Peyer's patch (tissue), 4 donors: ENCODE measurements at regions not wholly inside any gene's neighbourhood (a gene's known extent, or its start where the extent isn't known, plus 50 kb on each side); places are given as distances from the start of the nearest gene placed in this dataset.

Experiments
- DNase-seq, 3 donors: peaks; one replicate each; pipeline ENCODE4 v3.0.0-alpha.2; 2017 to 2019
- H3K27ac ChIP-seq, 4 donors: fragments of 200-600 bp; sonication (generic); one replicate each; pipeline ENCODE4 v1.5.1; 2016 to 2019
- H3K27me3 ChIP-seq, 2 donors: fragments of 200-600 bp; sonication (generic); one replicate each; pipeline ENCODE4 v1.5.1; 2019
- H3K36me3 ChIP-seq, 3 donors: fragments of 200-600 bp; sonication (generic); one replicate each; pipeline ENCODE4 v1.5.1; 2016 to 2019
- H3K4me1 ChIP-seq, 4 donors: fragments of 200-600 bp; sonication (generic); one replicate each; pipeline ENCODE4 v1.5.1; 2016 to 2019
- H3K4me3 ChIP-seq, 4 donors: fragments of 200-600 bp; sonication (generic); 1 replicate in 3 of 4; 2 replicates in 1 of 4; pipeline ENCODE4 v1.5.1; 2016 to 2019; ENCODE audit warnings: mild to moderate bottlenecking in 1 of 4
- H3K9me3 ChIP-seq, 4 donors: fragments of 200-600 bp; sonication (generic); one replicate each; pipeline ENCODE4 v1.5.1; 2016 to 2019; ENCODE audit warnings: mild to moderate bottlenecking in 1 of 4
- POLR2A ChIP-seq, 2 donors: fragments of 450-650 bp; IDR thresholded peaks; one replicate each; pipeline ENCODE4 v1.5.1; 2017; ENCODE audit warnings: antibody characterized with exemption in 2 of 2, mild to moderate bottlenecking in 2 of 2, moderate library complexity in 2 of 2
- TF ChIP-seq, protein P1 (sequence below), 6 experiments: fragments of 450-650 bp in 4 of 6; fragments of 200-600 bp in 2 of 6; sonication (generic) in 1 of 6; IDR thresholded peaks; one replicate each; pipeline ENCODE4 v1.5.1; 2017 to 2019; ENCODE audit warnings: antibody characterized with exemption in 6 of 6, mild to moderate bottlenecking in 3 of 6, moderate library complexity in 1 of 6

DNA sequence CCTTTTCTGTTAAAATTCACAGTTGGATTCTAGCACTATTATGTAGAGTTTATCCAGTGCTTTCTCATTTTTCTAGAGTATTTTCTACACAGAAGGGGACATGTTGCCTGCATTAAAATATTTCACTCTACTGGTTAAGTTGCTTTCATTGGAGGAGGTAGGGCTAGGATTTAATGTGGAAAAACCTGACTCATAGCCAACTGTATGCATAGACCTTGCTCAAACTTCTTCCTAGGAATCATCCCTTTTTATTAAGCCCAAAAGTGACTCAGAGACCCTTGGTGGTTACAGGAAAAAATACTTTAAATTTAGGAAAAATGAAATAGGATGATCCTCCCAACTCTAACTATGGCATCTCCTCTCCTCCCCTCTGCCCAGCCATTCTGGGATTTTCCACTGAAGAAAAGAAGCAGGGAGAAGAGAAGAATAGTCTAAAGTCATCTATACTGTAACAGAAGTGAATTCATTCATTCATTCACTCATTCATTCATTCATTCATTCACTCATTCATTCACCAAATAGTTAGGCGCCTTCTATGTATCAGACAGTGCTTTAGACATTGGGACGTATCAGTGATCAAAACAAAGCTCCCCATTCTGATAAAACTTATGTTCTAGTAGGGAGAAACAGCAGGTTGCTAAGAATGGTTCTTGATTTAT lies 109.0 kb upstream of the HTR2A start:
- DNase-seq: no peak
- H3K9me3 ChIP-seq: no peaks in the 10 kb centered on the region
- TF ChIP-seq, protein P1, sequence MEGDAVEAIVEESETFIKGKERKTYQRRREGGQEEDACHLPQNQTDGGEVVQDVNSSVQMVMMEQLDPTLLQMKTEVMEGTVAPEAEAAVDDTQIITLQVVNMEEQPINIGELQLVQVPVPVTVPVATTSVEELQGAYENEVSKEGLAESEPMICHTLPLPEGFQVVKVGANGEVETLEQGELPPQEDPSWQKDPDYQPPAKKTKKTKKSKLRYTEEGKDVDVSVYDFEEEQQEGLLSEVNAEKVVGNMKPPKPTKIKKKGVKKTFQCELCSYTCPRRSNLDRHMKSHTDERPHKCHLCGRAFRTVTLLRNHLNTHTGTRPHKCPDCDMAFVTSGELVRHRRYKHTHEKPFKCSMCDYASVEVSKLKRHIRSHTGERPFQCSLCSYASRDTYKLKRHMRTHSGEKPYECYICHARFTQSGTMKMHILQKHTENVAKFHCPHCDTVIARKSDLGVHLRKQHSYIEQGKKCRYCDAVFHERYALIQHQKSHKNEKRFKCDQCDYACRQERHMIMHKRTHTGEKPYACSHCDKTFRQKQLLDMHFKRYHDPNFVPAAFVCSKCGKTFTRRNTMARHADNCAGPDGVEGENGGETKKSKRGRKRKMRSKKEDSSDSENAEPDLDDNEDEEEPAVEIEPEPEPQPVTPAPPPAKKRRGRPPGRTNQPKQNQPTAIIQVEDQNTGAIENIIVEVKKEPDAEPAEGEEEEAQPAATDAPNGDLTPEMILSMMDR (IDR thresholded peaks at IDR 0.05): no peak
- no peak for TF ChIP-seq POLR2A (IDR thresholded peaks at IDR 0.05)

DNA sequence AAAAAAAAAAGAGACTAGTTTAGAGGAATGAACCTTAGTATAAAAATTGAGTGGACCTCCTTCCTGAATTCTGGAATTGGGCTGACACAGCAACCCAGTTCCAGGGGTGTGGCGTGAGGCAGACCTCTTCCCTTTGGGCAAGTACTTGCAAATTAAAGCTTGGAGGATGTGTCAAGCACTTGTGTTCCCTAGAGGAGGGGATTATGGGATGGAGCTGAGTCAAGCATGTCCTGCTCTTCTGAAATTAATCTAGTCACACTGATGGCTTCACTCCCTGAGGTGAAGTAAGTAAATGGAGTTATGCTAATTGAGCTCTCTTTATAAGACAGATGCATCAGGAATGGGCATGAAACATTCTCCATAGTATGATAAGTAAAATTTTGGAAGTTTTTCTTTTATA lies 107.7 kb upstream of the HTR2A start:
- Histone ChIP-seq H3K27me3 (no peaks in the 10 kb centered on the region), H3K36me3 (no peaks in the 10 kb centered on the region), H3K27ac (no peak overlapping the region), H3K4me3 (no peak overlapping the region), H3K4me1 (no peaks in the 10 kb centered on the region), H3K9me3 (no peaks in the 10 kb centered on the region)
- DNase-seq: no peak
- no peak for TF ChIP-seq POLR2A (IDR thresholded peaks at IDR 0.05)
- TF ChIP-seq, protein P1 (IDR thresholded peaks at IDR 0.05): no peak

More for the DNA sequence above, 109.0 kb upstream of the HTR2A start:
- no peak overlapping the region for H3K27ac ChIP-seq
- H3K4me1 ChIP-seq: no peaks in the 10 kb centered on the region
- H3K27me3 ChIP-seq: no peaks in the 10 kb centered on the region
- no peaks in the 10 kb centered on the region for H3K36me3 ChIP-seq
- no peak overlapping the region for H3K4me3 ChIP-seq

DNA sequence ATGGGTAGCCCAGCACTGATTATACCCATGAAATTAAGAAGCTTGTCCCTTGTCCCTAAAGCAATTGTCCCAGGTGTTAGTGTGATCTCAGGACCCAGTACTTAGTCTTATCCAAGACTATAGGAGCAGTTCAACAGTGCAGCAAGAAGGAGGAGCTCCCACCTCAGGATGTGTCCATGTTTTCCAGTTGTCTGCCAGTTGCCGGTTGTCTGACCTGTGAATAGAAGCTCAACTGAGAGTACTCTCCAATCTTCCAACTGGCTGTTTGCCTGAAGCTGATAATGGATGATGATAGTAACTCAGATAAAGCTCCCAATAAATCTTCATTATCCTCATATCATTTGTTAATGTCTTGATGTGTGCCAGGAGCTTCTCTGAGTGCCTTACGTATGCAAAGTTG lies 107.2 kb upstream of the HTR2A start:
- Histone ChIP-seq H3K4me1 (no peaks in the 10 kb centered on the region), H3K4me3 (no peak overlapping the region), H3K36me3 (no peaks in the 10 kb centered on the region), H3K9me3 (no peaks in the 10 kb centered on the region), H3K27ac (no peak overlapping the region), H3K27me3 (no peaks in the 10 kb centered on the region)
- no peak for TF ChIP-seq POLR2A (IDR thresholded peaks at IDR 0.05)
- TF ChIP-seq, protein P1 (IDR thresholded peaks at IDR 0.05): no peak
- DNase-seq: no peak

DNA sequence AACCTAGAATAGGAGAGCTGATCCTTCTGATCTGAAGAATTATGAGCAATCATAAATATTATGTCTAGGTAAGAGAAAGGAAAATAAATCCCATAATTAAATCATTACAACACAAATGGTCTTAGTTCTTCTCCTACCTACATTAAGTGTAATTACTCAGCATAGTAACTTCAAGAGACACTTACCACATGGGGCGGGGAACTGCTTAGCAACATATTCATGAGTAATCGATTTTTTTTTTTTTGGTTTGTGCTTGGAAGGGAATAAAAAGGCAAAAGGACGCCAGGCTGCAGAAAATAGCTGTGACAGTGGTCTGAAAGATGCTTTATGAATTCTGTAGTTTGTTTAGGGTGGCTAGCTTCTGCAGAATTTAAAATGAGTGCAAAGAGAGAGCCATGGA lies 103.3 kb upstream of the HTR2A start:
- Histone ChIP-seq H3K36me3 (no peaks in the 10 kb centered on the region), H3K27me3 (no peaks in the 10 kb centered on the region), H3K27ac (no peak overlapping the region), H3K4me1 (no peaks in the 10 kb centered on the region), H3K9me3 (no peaks in the 10 kb centered on the region), H3K4me3 (no peak overlapping the region)
- DNase-seq: no peak
- TF ChIP-seq, protein P1 (IDR thresholded peaks at IDR 0.05): no peak
- no peak for TF ChIP-seq POLR2A (IDR thresholded peaks at IDR 0.05)

DNA sequence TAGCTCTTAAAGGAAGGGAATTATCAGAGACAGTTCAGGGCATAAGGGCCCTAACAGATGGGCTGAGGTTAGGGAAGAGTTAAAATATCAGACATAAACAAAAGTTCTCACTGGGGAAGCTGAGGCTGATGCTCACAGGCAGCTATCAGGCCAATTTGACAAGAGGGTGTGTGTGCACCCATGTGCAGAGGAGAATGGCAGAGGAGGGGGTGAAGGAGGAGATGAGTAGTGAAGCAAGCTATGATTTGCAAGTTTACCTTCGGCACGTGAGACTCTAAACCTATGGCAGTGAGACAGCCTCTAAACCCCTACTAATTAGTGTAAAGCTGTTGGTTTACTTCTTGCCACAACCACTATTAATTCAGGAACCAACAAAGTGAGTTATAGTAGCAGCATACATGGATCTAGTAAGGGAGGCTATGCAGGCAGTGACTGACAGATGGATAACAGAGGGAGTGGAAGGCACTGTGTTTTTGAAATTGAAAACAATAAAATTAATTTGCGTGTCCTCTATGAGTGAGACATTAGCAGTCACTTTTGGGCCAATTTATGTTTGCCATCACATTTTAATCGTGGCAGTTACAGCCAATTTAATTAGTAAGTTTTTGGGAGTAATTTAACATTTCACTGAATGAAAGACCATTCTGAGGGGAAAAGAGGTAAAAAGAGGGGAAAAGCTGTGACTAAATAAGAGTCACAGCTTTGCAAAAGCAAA lies 99.6 kb upstream of the HTR2A start:
- no peak for DNase-seq
- Histone ChIP-seq H3K4me1 (no peaks in the 10 kb centered on the region), H3K27me3 (no peaks in the 10 kb centered on the region), H3K36me3 (no peaks in the 10 kb centered on the region), H3K4me3 (no peak overlapping the region), H3K9me3 (no peaks in the 10 kb centered on the region), H3K27ac (no peak overlapping the region)
- TF ChIP-seq POLR2A (IDR thresholded peaks at IDR 0.05): no peak
- TF ChIP-seq, protein P1 (IDR thresholded peaks at IDR 0.05): no peak
